Fibroblast of mammary gland (primary cell): ENCODE measurements at regions not wholly inside any gene's neighbourhood (a gene's known extent, or its start where the extent isn't known, plus 50 kb on each side); places are given as distances from the start of the nearest gene placed in this dataset.

Source experiments
- DNase-seq: peaks from one replicate; pipeline ENCODE4 v3.0.0-alpha.2; 2010; ENCODE audit warnings: low read depth
- H3K4me3 ChIP-seq: 2 replicates; pipeline ENCODE4 v1.5.1; 2011; ENCODE audit warnings: low read depth, mild to moderate bottlenecking, low read length, moderate library complexity; ENCODE audit not compliant: control insufficient read depth
- TF ChIP-seq, protein P1 (sequence below): conservative IDR thresholded peaks from 2 replicates; pipeline ENCODE4 v1.5.1; 2011; ENCODE audit warnings: low read depth, low read length, inconsistent platforms; ENCODE audit not compliant: control insufficient read depth, insufficient read depth

- no peak for DNase-seq
- TF ChIP-seq, protein P1, sequence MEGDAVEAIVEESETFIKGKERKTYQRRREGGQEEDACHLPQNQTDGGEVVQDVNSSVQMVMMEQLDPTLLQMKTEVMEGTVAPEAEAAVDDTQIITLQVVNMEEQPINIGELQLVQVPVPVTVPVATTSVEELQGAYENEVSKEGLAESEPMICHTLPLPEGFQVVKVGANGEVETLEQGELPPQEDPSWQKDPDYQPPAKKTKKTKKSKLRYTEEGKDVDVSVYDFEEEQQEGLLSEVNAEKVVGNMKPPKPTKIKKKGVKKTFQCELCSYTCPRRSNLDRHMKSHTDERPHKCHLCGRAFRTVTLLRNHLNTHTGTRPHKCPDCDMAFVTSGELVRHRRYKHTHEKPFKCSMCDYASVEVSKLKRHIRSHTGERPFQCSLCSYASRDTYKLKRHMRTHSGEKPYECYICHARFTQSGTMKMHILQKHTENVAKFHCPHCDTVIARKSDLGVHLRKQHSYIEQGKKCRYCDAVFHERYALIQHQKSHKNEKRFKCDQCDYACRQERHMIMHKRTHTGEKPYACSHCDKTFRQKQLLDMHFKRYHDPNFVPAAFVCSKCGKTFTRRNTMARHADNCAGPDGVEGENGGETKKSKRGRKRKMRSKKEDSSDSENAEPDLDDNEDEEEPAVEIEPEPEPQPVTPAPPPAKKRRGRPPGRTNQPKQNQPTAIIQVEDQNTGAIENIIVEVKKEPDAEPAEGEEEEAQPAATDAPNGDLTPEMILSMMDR, result no peak
- H3K4me3 ChIP-seq, result no peak overlapping the region
Observed at GRCh38 chr12:115079760-115080159, 395.8 kb upstream of the TBX3 start.

GRCh38 chr12:115078990-115079389 is 395.0 kb upstream of the TBX3 start:
- H3K4me3 ChIP-seq, result no peak overlapping the region
- TF ChIP-seq, protein P1, result no peak
- no peak for DNase-seq

GRCh38 chr12:115078334-115078733 is 394.4 kb upstream of the TBX3 start:
- TF ChIP-seq, protein P1, result no peak
- no peak overlapping the region for H3K4me3 ChIP-seq
- DNase-seq, result no peak

DNA sequence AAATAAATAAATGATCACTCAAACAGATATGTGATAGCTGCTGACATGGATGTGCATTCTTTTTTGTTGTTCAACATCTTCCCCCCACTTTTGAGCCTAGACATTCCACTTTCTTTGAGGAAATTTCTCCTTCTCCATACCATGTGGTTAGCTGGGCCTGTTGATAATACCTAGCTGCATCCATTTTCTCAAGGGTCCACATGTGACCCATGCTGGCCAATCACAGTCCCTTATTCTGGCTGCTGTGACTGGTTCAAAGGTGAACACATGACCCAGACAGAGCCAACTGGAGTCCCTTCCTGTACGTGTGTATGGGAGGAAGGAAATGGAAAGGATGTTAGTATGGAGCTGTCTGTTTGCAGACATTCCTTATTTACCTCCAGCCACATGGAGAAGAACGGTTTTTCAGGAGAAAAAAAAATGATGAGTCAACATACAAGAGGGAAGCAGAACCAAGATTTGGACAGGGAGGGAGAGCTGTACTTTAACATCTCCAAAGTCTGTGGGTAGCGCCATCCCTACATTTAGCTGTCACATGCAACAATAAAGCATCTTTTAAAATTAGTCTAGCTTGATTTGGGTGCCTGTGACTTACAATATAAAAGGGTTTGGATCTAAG is 391.7 kb upstream of the TBX3 start:
- DNase-seq, result peak; percentile 12
- no peak overlapping the region for H3K4me3 ChIP-seq
- TF ChIP-seq, protein P1, result no peak

GRCh38 chr12:115074617-115075016 is 390.6 kb upstream of the TBX3 start:
- DNase-seq, result peak; percentile 37
- TF ChIP-seq, protein P1, result no peak
- H3K4me3 ChIP-seq, result no peak overlapping the region

- DNase-seq, result no peak
- H3K4me3 ChIP-seq, result no peak overlapping the region
- TF ChIP-seq, protein P1, result no peak
Observed at GRCh38 chr12:115072712-115073111, 388.7 kb upstream of the TBX3 start.

- TF ChIP-seq, protein P1, result no peak
- peak; percentile 75 for DNase-seq
Observed at GRCh38 chr12:115070313-115070712, 386.3 kb upstream of the TBX3 start.

More at GRCh38 chr12:115070313-115070712, 386.3 kb upstream of the TBX3 start:
- H3K4me3 ChIP-seq, result no peak overlapping the region
